H1 (cell line): ENCODE measurements at regions not wholly inside any gene's neighbourhood (a gene's known extent, or its start where the extent isn't known, plus 50 kb on each side); places are given as distances from the start of the nearest gene placed in this dataset.

ENCODE experiments used
- BRCA1 ChIP-seq: IDR thresholded peaks from 2 replicates; pipeline ENCODE4 v1.6.1; 2012; ENCODE audit warnings: low read depth, low read length, improper control_type of control experiment
- CEBPB ChIP-seq: IDR thresholded peaks from 2 replicates; pipeline ENCODE4 v1.6.1; 2012; ENCODE audit warnings: low read depth, low read length
- EGR1 ChIP-seq: IDR thresholded peaks from 2 replicates; pipeline ENCODE4 v1.6.1; 2011; ENCODE audit warnings: low read depth, low read length, borderline replicate concordance
- POLR2A ChIP-seq, 2 experiments: IDR thresholded peaks; 1 replicate in 1 of 2; 2 replicates in 1 of 2; pipeline ENCODE4 v1.6.1; 2011; ENCODE audit warnings: low read depth in 2 of 2, low read length in 2 of 2, mild to moderate bottlenecking in 2 of 2; ENCODE audit errors: control extremely low read depth in 1 of 2
- RFX5 ChIP-seq: IDR thresholded peaks from 2 replicates; pipeline ENCODE4 v1.6.1; 2011; ENCODE audit warnings: low read depth, low read length, improper control_type of control experiment, borderline replicate concordance
- SP1 ChIP-seq: IDR thresholded peaks from 2 replicates; pipeline ENCODE4 v1.6.1; 2011; ENCODE audit warnings: low read depth, low read length
- ZNF274 ChIP-seq: IDR thresholded peaks from 2 replicates; pipeline ENCODE4 v1.7.0; 2012; ENCODE audit warnings: low read length, borderline replicate concordance; ENCODE audit errors: extremely low read depth
- TF ChIP-seq, protein P1 (sequence below), 3 experiments: IDR thresholded peaks; 1 replicate in 2 of 3; 2 replicates in 1 of 3; pipeline versions ENCODE4 v1.5.1 to v1.6.1; 2011; ENCODE audit warnings: low read length in 3 of 3, mild to moderate bottlenecking in 3 of 3, inconsistent platforms in 2 of 3, low read depth in 1 of 3, moderate library complexity in 1 of 3; ENCODE audit not compliant: insufficient read depth in 1 of 3; ENCODE audit errors: control extremely low read depth in 1 of 3
- TF ChIP-seq, protein P2 (sequence below): IDR thresholded peaks from 2 replicates; pipeline ENCODE4 v1.6.1; 2011; ENCODE audit warnings: low read length, improper control_type of control experiment

DNA sequence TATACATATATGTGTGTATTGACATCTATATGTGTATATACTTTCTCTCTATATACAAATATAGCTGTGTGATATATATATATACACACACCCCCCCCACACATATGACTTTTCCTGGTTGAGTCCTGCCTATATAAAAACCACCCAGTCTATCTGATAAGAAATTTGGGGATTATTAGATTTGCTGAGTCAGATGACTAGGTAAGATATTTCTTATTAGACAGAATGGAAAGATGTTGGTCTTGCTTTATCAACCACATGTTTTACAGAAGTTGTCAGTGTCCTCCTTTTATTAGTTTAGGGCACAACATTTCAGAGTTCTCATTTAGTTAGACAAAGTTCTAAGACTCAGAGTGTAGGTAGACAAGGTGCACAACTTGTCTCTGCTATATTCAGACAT, 953.3 kb downstream of the METTL15 start:
- TF ChIP-seq SP1, result no peak
- TF ChIP-seq, protein P1, sequence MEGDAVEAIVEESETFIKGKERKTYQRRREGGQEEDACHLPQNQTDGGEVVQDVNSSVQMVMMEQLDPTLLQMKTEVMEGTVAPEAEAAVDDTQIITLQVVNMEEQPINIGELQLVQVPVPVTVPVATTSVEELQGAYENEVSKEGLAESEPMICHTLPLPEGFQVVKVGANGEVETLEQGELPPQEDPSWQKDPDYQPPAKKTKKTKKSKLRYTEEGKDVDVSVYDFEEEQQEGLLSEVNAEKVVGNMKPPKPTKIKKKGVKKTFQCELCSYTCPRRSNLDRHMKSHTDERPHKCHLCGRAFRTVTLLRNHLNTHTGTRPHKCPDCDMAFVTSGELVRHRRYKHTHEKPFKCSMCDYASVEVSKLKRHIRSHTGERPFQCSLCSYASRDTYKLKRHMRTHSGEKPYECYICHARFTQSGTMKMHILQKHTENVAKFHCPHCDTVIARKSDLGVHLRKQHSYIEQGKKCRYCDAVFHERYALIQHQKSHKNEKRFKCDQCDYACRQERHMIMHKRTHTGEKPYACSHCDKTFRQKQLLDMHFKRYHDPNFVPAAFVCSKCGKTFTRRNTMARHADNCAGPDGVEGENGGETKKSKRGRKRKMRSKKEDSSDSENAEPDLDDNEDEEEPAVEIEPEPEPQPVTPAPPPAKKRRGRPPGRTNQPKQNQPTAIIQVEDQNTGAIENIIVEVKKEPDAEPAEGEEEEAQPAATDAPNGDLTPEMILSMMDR (IDR thresholded peaks at IDR 0.05; ENCODE audit: control extremely low read depth in 1 of 3, insufficient read depth in 1 of 3, low read depth in 1 of 3, low read length in 3 of 3), result no peak
- no peak for TF ChIP-seq CEBPB
- TF ChIP-seq POLR2A (IDR thresholded peaks at IDR 0.05; ENCODE audit: control extremely low read depth in 1 of 2, low read depth in 2 of 2, low read length in 2 of 2), result no peak
- no peak for TF ChIP-seq RFX5
- TF ChIP-seq BRCA1, result no peak
- TF ChIP-seq EGR1, result no peak
- TF ChIP-seq ZNF274, result no peak
- TF ChIP-seq, protein P2, sequence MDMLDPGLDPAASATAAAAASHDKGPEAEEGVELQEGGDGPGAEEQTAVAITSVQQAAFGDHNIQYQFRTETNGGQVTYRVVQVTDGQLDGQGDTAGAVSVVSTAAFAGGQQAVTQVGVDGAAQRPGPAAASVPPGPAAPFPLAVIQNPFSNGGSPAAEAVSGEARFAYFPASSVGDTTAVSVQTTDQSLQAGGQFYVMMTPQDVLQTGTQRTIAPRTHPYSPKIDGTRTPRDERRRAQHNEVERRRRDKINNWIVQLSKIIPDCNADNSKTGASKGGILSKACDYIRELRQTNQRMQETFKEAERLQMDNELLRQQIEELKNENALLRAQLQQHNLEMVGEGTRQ, result no peak
